H9 (cell line): ENCODE measurements at regions not wholly inside any gene's neighbourhood (a gene's known extent, or its start where the extent isn't known, plus 50 kb on each side); places are given as distances from the start of the nearest gene placed in this dataset.

Experiments
- DNase-seq: peaks from one replicate; pipeline ENCODE4 v3.0.0-alpha.2; 2017
- H2AFZ ChIP-seq: one replicate; pipeline ENCODE4 v1.6.1; 2013; ENCODE audit warnings: mild to moderate bottlenecking, low read length, control low read depth, moderate library complexity
- H2AK5ac ChIP-seq: 2 replicates; pipeline ENCODE4 v1.6.1; 2013; ENCODE audit warnings: low read length, control low read depth, mixed read lengths; ENCODE audit not compliant: insufficient read length
- H2BK120ac ChIP-seq: one replicate; pipeline ENCODE4 v1.6.1; 2013; ENCODE audit warnings: low read depth, mild to moderate bottlenecking, low read length, control low read depth, inconsistent platforms; ENCODE audit not compliant: poor library complexity, severe bottlenecking
- H2BK12ac ChIP-seq: 2 replicates; pipeline ENCODE4 v1.6.1; 2013; ENCODE audit warnings: low read length, control low read depth, mixed read lengths, low read depth; ENCODE audit not compliant: insufficient read length
- H2BK15ac ChIP-seq: 2 replicates; pipeline ENCODE4 v1.6.1; 2013; ENCODE audit warnings: low read depth, low read length, control low read depth
- H2BK20ac ChIP-seq: one replicate; pipeline ENCODE4 v1.6.1; 2013; ENCODE audit warnings: low read depth, mild to moderate bottlenecking, low read length, control low read depth, inconsistent platforms; ENCODE audit not compliant: poor library complexity, severe bottlenecking
- H2BK5ac ChIP-seq: 2 replicates; pipeline ENCODE4 v1.6.1; 2013; ENCODE audit warnings: low read length, control low read depth, mixed read lengths; ENCODE audit not compliant: insufficient read length
- H3K14ac ChIP-seq: 2 replicates; pipeline ENCODE4 v1.6.1; 2013; ENCODE audit warnings: low read length, control low read depth; ENCODE audit not compliant: insufficient read depth
- H3K18ac ChIP-seq: 2 replicates; pipeline ENCODE4 v1.6.1; 2013; ENCODE audit warnings: low read depth, mild to moderate bottlenecking, mixed read lengths, low read length, control low read depth; ENCODE audit not compliant: insufficient read length
- H3K23ac ChIP-seq: 2 replicates; pipeline ENCODE4 v1.6.1; 2013; ENCODE audit warnings: low read length, control low read depth, mixed read lengths, low read depth; ENCODE audit not compliant: insufficient read length
- H3K23me2 ChIP-seq: 2 replicates; pipeline ENCODE4 v1.6.1; 2013; ENCODE audit warnings: low read depth, mild to moderate bottlenecking, mixed read lengths, low read length, control low read depth; ENCODE audit not compliant: insufficient read length, poor library complexity, severe bottlenecking
- H3K27ac ChIP-seq: 2 replicates; pipeline ENCODE4 v1.5.1; 2013; ENCODE audit warnings: low read length, control low read depth, mixed read lengths, low read depth; ENCODE audit not compliant: insufficient read length
- H3K27me3 ChIP-seq: 2 replicates; pipeline ENCODE4 v1.6.1; 2013; ENCODE audit warnings: low read length, control low read depth, inconsistent platforms; ENCODE audit not compliant: insufficient read depth
- H3K4ac ChIP-seq: 2 replicates; pipeline ENCODE4 v1.6.1; 2013; ENCODE audit warnings: low read depth, mild to moderate bottlenecking, control low read depth, inconsistent platforms, low read length, moderate library complexity
- H3K4me1 ChIP-seq: 2 replicates; pipeline ENCODE4 v1.6.1; 2013; ENCODE audit warnings: low read length, control low read depth, inconsistent platforms; ENCODE audit not compliant: insufficient read depth
- H3K4me2 ChIP-seq: 2 replicates; pipeline ENCODE4 v1.6.1; 2013; ENCODE audit warnings: low read length, control low read depth, mixed read lengths; ENCODE audit not compliant: insufficient read length, insufficient read depth
- H3K56ac ChIP-seq: 2 replicates; pipeline ENCODE4 v1.6.1; 2013; ENCODE audit warnings: low read depth, mild to moderate bottlenecking, mixed read lengths, low read length, control low read depth; ENCODE audit not compliant: insufficient read length
- H3K79me1 ChIP-seq: 2 replicates; pipeline ENCODE4 v1.6.1; 2013; ENCODE audit warnings: low read depth, mild to moderate bottlenecking, moderate library complexity, low read length, control low read depth, inconsistent platforms; ENCODE audit not compliant: insufficient read depth, poor library complexity, severe bottlenecking
- H3K79me2 ChIP-seq: 2 replicates; pipeline ENCODE4 v1.6.1; 2013; ENCODE audit warnings: low read length, control low read depth, inconsistent platforms; ENCODE audit not compliant: insufficient read depth
- H3K9ac ChIP-seq: 2 replicates; pipeline ENCODE4 v1.6.1; 2013; ENCODE audit warnings: low read length, control low read depth, mixed read lengths; ENCODE audit not compliant: insufficient read length; ENCODE audit errors: extremely low read depth
- H3K9me3 ChIP-seq: one replicate; pipeline ENCODE4 v1.6.1; 2013; ENCODE audit warnings: low read depth, low read length, inconsistent platforms; ENCODE audit not compliant: control insufficient read depth
- H3T11ph ChIP-seq: one replicate; pipeline ENCODE4 v1.6.1; 2013; ENCODE audit warnings: mild to moderate bottlenecking, low read length, control low read depth, inconsistent platforms
- H4K20me1 ChIP-seq: one replicate; pipeline ENCODE4 v1.6.1; 2013; ENCODE audit not compliant: control insufficient read depth, insufficient read length, insufficient read depth
- H4K5ac ChIP-seq: 2 replicates; pipeline ENCODE4 v1.6.1; 2013; ENCODE audit warnings: low read depth, mild to moderate bottlenecking, mixed read lengths, low read length, control low read depth; ENCODE audit not compliant: insufficient read length
- H4K8ac ChIP-seq: replicated peaks from 2 replicates; pipeline ENCODE4 v1.6.1; 2013; ENCODE audit warnings: low read length, control low read depth, mixed read lengths, low read depth; ENCODE audit not compliant: insufficient read length
- H4K91ac ChIP-seq: 2 replicates; pipeline ENCODE4 v1.6.1; 2013; ENCODE audit warnings: low read depth, mild to moderate bottlenecking, moderate library complexity, mixed read lengths, low read length, control low read depth; ENCODE audit not compliant: insufficient read length
- H3K27ac Mint-ChIP-seq, 3 experiments: 2 replicates in 2 of 3; 3 replicates in 1 of 3; pipeline ENCODE4 v1.8.0; 2020 to 2021; ENCODE audit warnings: mixed read lengths in 3 of 3, mild to moderate bottlenecking in 1 of 3, moderate library complexity in 1 of 3
- H3K27me3 Mint-ChIP-seq: 2 replicates; pipeline ENCODE4 v1.8.0; 2021; ENCODE audit warnings: low read depth, mild to moderate bottlenecking, moderate library complexity, mixed read lengths
- H3K36me3 Mint-ChIP-seq, 3 experiments: 2 replicates in 2 of 3; 3 replicates in 1 of 3; pipeline ENCODE4 v1.8.0; 2020 to 2021; ENCODE audit warnings: low read depth in 3 of 3, mixed read lengths in 3 of 3; ENCODE audit not compliant: insufficient read depth in 1 of 3
- H3K4me1 Mint-ChIP-seq, 2 experiments: 2 replicates each; pipeline ENCODE4 v1.8.0; 2020; ENCODE audit warnings: mixed read lengths in 2 of 2
- H3K4me3 Mint-ChIP-seq, 2 experiments: 2 replicates in 1 of 2; 3 replicates in 1 of 2; pipeline ENCODE4 v1.8.0; 2020 to 2021; ENCODE audit warnings: mild to moderate bottlenecking in 2 of 2, mixed read lengths in 2 of 2, moderate library complexity in 1 of 2
- H3K9me3 Mint-ChIP-seq, 2 experiments: 2 replicates in 1 of 2; 3 replicates in 1 of 2; pipeline ENCODE4 v1.8.0; 2020; ENCODE audit warnings: mild to moderate bottlenecking in 2 of 2, mixed read lengths in 2 of 2, moderate library complexity in 1 of 2
- CTCF ChIP-seq: fragments of 200-600 bp; sonication (generic); conservative IDR thresholded peaks from 3 replicates; pipeline ENCODE4 v1.8.0; 2021; ENCODE audit warnings: antibody characterized with exemption, mild to moderate bottlenecking
- WGBS: extraction: QIAGEN DNeasy Blood & Tissue Kit; methylation state at CpG from one replicate; pipeline ENCODE4 v1.1.7; 2013; ENCODE audit warnings: missing lambda C conversion rate, low lambda C conversion rate, mixed read lengths; ENCODE audit not compliant: insufficient read length; ENCODE audit errors: extremely low coverage; 5-methylcytosine and 5-hydroxymethylcytosine counted together

GRCh38 chr6:139982652-139983295, 608.3 kb upstream of the CITED2 start:
- H3K79me2 ChIP-seq, result no peaks in the 10 kb centered on the region
- H2AK5ac ChIP-seq, result no peak overlapping the region
- no peaks in the 10 kb centered on the region for H3K79me1 ChIP-seq
- H3K18ac ChIP-seq, result no peak overlapping the region
- peaks cover 6% of the 10 kb centered on the region; the same call in 1 of the 2 replicates for H3K4me1 ChIP-seq
- H3T11ph ChIP-seq, result no peak overlapping the region
- H3K4me2 ChIP-seq, result no peak overlapping the region
- no peak overlapping the region for H2BK20ac ChIP-seq
- no peak overlapping the region for H2BK12ac ChIP-seq
- no peaks in the 10 kb centered on the region for H3K9me3 ChIP-seq
- no peak overlapping the region for H4K91ac ChIP-seq
- no peaks in the 10 kb centered on the region for H3K23me2 ChIP-seq
- no CpG with 5 or more reads among the region's 4 CpGs for WGBS
- H2BK15ac ChIP-seq, result no peak overlapping the region
- H3K9ac ChIP-seq, result no peak overlapping the region
- no peak overlapping the region for H3K14ac ChIP-seq
- peak overlapping the region; percentile 2 to 85 (median 28); a peak in 4 of 7 replicates for H3K27ac Mint-ChIP-seq
- no peak overlapping the region for H2BK120ac ChIP-seq
- no peak for TF ChIP-seq CTCF
- no peak overlapping the region for H2BK5ac ChIP-seq
- no peak overlapping the region for H4K5ac ChIP-seq
- no peak overlapping the region for H3K23ac ChIP-seq
- H2AFZ ChIP-seq, result no peak overlapping the region
- H4K8ac ChIP-seq, result no peak overlapping the region
- H4K20me1 ChIP-seq, result no peaks in the 10 kb centered on the region
- no peaks in the 10 kb centered on the region for H3K9me3 Mint-ChIP-seq
- no peak overlapping the region for H3K56ac ChIP-seq
- H3K4me1 Mint-ChIP-seq, result peaks cover 30 to 32% of the 10 kb centered on the region in 2 experiments
- H3K27me3 ChIP-seq, result no peaks in the 10 kb centered on the region
- H3K27ac ChIP-seq, result no peak overlapping the region
- H3K4ac ChIP-seq, result no peak overlapping the region
- DNase-seq, result peak; percentile 30
- peak overlapping the region in 1 of 2 experiments; percentile 33; a peak in 2 of 5 replicates for H3K4me3 Mint-ChIP-seq
- H3K27me3 Mint-ChIP-seq, result no peaks in the 10 kb centered on the region
- H3K36me3 Mint-ChIP-seq, result no peaks in the 10 kb centered on the region
